GM21825 (cell line): ENCODE measurements at regions not wholly inside any gene's neighbourhood (a gene's known extent, or its start where the extent isn't known, plus 50 kb on each side); places are given as distances from the start of the nearest gene placed in this dataset.
A peak's percentile ranks its signal among the peaks of the same experiment; 100 is the strongest.
"Not testable (repeated sequence)": the region's sequence is repeated elsewhere in the genome, so short reads cannot be mapped to it uniquely, and the experiment has no call there.

Experiments
- ATAC-seq: cut with Tn5 transposase; IDR thresholded peaks from one replicate; pipeline ENCODE4 v1.9.1; 2021; ENCODE audit warnings: mild to moderate bottlenecking, moderate library complexity; ENCODE audit not compliant: unreplicated experiment

DNA sequence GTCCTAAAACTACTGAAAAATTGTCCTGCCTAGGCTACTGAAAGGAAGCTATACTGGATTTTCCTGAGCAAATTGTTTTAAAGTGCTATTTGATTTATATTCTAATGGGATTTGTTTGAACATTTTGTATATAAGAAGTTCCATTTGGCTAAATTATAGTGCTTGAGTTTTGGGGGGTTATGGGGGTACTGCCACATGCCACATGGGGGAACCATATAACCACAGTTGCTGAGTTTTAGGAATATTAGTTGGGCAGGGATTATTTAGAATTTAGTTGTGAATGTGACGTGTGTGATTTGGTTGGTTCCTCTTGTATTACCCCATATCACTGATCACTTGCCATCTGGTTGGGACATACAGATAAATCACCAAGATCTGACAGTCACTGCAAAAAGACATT lies 224.5 kb upstream of the TAPT1 start:
- ATAC-seq = no peak

DNA sequence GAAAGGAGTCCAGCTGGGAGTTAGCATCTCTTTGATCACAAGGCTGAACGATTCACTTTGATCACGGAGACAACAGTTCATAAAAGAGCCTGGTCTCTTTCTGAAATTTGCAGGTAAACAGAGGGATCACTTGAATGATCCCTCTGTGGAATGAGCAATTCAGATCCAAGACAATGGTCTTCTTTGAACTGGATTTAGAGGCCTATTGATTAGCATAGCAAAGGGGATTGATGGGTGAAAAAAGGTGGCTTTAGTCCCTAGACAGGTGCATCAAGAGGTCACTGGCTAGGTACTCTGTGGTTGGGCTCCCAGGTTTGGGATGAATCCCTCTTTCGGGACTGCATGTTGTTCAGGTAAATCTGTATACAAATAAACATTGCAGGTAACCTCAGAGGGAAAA lies 223.8 kb upstream of the TAPT1 start:
- ATAC-seq = no peak

DNA sequence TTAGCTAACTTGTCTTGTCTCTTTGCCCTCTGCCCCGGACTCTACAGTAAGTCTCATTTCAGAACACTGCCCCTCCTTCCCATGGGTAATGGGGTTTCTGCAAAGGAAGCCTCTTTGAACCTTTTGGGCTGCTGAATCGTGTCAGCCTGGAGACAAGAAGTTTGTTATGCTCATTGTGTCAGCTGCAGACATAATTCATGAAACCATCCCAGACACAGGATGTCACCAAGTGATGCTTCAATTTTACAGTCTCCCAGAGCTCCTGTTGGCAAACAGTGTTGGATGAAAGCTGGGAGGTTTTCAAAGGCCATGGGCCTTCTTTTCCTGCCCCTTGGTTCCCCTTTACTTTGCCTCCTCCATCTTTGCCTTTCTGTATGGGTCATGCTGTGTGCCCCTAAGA lies 223.1 kb upstream of the TAPT1 start:
- no peak for ATAC-seq

DNA sequence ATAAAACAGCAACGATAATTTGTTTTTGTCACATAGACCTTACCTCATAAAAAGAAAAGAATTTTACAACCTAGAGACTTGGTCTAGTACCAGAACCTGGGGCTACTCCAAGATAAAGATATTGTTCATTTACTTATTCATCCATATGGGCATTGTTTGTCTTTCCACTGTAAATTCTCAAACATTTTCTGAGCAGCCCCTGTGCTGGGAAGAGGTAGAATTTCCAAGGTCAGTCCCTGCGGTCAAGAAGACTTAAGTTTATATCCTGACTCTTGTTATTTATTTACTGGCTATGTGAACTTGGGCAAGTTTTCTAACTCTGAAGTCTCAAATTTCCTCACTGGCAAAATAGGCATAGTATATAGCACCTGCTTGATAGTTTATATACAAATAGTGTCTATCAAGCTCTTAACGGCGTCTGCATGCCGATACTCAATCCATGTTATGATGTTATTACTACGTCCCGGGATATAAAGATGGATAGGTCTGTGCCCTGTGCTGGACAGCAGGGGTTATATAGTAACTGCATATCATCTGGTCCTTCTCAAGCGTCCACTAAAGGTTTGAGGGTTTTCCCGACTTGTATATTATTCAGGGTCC lies 222.1 kb upstream of the TAPT1 start:
- ATAC-seq = no peak

DNA sequence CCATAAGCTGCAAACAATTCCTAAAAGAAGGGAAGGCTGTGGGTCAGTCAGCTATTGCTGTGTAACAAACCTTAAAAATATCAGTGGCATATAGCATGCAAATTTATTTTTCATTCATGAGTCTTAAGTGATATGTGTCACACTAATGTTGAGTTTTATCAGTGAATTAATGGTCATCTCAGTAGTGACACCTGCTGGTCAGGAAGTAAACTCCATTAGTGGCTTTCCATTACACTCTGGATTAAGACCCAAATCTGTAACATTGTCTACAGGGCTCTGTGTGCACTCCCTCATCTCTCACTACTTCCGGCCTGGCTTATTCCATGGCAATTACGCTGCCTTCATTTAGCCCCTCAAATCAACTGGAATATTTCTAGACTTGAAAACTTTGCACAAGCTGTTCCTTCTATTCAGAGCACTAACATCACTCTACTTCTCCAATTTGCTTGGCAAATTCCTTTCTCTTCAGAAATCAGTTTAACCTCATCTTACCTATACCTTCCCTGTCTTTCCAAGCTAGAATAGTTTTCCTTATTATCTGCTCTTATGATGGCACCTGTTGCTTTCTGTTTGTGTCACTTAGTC lies 217.3 kb upstream of the TAPT1 start:
- peak; percentile 75 for ATAC-seq

DNA sequence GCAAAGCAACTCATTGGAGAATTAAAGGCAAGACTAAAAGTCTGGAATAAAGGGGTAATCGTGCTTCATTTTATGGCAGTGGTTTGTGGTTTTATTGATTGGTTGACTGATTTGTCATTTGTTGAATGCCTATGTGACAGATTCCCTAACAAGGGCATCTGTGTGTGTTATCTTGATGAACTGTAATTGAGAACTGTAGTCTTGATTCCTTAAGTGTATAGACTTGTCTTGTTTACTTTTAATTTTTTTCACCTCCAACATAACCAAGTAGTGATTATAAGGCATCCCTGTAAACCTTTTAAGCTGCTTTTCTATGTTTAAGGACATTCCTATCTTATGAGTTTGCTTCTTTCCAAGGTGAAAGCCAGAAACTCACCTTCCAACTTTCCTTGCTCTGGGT lies 216.0 kb upstream of the TAPT1 start:
- ATAC-seq = no peak

DNA sequence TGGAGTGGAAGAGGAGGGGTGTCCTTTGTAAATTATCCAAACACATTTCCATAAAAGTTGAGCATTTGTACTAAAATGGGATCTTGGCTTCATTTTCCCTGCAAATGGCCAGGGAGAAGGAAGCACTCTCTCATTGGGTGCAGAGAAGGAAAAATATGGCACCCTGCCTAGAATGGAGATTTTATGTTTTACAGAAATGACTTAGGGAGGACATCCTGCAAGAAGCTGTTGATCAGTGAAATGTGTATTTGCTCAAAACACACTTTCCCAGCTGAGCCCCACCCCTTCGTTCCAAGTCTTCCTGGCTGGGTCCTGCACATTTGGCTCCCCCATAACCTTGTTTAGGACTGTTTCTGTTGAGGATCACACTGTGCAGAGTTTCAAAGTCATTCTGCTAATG lies 213.5 kb upstream of the TAPT1 start:
- ATAC-seq = no peak

DNA sequence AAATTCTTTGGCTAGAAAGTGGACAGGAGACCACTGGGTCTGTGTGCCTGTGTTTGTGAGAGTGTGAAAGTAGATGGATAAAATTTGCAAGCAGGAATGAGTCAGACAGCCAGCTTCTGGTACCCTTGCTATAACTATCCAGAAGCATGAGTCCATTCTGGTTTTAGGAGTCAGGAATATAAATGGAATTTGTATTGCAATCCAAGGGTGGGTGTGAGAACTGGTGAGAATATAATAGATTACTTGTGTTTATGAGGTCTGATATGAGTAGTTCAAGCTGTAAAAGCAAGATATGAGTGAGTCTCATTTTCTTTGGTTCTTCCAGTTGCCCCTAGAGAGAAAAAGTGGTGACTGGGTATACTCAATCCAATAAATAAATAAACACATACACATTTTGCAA lies 212.7 kb upstream of the TAPT1 start:
- ATAC-seq = no peak

DNA sequence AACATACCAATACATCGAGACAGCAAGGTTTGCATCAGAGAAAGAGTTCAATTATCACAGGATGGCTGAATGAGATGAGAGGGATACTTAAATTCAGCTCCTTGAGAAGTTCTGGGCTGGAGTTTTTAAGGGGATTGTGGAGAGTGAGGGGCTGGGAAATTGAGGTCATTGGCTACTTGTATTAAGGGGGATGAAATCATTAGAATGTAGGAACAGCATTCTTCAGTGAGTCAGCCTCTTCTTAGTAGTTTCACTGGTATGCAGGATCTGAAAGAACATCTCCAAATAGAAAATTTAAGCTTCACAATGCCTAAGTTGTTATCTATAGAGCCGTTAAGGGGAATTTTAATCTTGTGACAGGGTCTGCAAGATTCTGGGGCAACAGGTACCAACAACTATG lies 211.6 kb upstream of the TAPT1 start:
- no peak for ATAC-seq

DNA sequence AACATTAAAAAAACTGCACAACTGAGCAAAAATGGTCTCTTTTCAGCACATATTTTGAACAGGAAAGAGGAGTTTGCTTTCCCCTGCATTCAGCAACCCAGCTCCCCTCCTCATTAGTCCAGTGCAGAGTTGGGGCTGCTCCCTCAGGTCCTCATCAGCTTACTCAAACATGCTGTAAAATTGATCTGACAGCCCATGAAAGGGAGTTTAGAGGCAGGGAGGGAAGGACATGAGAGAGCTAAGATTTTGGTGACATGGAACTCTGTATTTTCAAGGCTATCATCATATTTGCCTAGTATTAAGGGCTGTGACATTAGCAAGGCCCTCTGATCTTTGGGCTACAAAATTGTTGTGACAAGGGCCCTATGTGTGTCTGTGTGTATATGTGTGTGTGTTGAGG lies 205.6 kb upstream of the TAPT1 start:
- ATAC-seq = no peak

DNA sequence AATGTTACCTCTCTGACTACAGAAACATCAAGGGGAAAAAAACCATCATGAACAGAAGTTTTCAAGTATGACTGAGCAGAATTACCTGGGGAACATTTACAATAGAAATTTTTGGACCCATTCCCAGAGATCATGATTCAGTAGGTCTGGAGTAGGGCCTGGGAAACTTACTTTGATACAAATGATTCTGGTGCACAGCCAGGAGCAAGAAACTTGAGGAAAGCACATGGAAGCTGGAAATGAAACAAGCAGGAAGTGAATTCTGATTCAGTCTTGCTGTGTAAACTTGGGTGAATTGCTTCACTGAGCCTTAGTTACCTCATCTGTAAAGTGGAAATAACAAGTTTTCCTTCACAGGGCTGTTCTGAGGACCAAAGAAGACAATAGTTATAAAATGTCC lies 192.5 kb upstream of the TAPT1 start:
- ATAC-seq = no peak

DNA sequence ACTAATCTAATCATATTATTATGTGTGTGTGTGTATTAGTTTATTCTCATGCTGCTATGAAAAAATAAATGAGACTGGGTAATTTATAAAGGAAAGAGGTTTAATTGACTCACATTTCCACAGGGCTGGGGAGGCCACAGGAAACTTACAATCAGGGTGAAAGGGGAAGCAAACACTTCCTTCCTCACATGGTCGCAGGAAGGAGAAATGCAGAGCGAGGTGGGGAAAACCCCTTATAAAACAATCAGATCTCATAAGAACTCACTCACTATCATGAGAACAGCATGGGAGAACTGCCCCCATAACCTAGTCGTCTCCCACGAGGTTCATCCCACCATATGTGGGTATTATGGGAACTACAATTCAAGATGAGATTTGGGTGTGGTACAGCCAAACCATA lies 190.9 kb upstream of the TAPT1 start:
- no peak for ATAC-seq

DNA sequence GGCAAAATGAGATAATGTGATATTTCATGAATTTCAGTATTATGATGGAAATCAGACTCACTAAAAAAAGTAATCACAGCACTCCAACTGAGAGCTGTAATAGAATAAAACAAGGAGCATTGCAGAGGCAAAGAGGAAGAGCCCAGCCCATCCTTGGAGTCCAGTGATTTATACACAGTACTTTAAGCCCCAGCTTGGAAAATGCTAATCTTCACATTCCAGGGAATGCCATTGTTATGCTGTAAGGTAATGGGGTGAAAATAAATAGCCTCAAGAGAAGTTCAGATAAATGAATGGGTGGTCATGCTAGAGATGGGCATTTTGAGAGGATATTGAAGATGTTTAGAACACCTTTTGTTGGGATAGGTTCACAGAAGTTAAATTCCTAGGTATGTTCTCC lies 190.3 kb upstream of the TAPT1 start:
- no peak for ATAC-seq

DNA sequence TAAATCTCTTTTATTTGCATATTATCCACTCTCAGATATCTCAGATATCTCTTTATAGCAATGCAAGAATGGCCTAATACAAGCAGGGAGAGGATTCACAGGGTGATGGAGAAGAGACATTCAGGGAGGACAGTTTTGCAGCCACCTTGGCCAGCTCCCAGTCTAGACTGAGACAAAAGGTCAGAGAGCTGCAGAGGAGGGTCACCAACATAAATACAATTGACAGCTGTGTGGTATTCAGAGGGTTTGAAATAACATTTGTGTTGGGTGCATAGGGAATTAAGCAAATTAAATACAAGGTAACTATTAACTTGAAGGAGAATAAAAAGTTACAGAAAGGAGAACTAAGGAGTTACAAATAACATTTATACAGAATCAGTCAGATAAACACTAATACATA lies 189.5 kb upstream of the TAPT1 start:
- ATAC-seq = no peak

DNA sequence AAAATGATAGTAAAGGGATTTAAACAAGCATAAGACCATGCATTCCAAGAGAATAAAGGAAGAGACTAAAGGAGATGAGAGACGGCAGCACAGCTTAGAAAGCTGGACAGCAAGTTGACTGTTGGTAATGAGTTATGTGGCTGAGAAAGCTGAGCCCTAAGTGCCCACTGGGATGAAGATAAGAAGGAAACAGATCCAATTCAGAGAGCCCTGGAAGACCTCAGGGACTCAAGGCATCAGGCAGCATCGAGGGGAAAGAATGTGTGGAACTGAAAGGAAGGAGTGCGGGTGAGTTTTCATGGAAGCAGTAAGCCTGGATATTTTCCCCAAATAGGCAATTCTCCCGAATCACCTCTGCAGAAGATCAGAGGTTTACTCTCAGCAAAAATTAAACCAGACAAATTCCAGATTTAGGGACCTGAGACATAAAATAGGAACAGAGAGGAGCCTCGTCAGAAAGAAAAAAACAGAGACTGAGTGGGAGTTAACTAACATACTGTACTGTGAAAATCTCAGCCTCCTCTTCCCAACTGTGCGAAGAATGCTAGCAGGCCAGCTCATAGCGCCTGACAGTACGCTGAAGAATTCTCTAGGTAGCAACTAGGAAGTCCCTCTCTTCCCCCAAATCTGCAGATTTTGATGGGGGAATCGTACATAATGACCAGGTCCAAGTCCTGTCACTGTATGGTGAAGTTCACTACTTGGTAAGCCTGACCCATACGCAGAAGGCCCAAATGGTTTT lies 187.7 kb upstream of the TAPT1 start:
- ATAC-seq = no peak

DNA sequence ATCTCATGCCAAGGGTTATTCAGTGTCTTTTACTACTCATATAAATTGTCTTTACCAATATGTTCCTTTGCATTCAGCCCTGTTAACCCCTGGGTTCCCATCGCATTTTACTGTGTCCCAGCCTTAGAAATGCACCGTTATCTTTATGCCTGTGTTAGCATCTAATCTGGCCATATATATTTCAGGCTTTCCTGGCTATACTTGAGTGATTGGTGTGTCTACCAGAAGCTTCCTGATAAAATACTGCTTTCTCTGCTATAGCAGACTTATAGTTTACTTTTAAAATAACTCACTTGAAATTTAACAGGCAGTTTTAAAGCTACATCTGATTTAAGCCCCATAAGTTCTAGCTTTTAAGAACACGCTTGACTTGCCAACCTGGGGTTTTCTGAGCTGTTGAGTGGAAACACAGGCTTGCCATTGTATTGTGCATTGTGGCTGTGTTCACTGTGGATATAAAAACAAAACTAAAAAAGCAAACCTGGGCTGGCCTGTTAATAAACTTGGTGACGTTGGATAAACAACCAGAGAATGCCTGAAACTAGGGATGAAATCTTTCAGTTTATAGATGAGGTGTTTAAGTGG lies 185.3 kb upstream of the TAPT1 start:
- no peak for ATAC-seq

DNA sequence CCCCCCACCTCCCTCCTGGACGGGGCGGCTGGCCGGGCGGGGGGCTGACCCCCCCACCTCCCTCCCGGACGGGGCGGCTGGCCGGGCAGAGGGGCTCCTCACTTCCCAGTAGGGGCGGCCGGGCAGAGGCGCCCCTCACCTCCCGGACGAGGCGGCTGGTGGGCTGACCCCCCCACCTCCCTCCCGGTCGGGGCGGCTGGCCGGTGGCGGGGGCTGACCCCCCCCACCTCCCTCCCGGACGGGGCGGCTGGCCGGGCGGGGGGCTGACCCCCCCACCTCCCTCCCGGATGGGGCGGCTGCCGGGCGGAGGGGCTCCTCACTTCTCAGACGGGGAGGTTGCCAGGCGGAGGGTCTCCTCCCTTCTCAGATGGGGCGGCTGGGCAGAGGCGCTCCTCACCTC lies 166.9 kb upstream of the TAPT1 start:
- ATAC-seq = not testable (repeated sequence)

DNA sequence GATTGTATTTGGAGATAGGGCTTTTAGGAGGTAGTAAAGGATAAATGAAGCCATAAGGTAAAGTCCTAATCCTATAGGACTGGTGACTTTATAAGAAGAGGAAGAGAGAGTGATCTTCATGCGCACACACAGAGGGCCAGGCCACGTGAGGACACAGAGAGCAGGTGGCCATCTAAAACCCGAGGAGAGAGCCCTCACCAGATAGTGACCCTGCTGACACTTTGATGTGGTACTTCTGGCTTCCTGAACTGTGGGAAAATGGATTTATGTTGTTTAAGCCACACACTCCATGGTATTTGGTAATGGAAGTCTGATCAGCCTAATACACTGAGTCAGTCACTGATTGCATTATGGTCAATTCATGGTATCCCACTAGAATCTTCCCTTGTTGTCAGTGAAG lies 164.9 kb upstream of the TAPT1 start:
- no peak for ATAC-seq

DNA sequence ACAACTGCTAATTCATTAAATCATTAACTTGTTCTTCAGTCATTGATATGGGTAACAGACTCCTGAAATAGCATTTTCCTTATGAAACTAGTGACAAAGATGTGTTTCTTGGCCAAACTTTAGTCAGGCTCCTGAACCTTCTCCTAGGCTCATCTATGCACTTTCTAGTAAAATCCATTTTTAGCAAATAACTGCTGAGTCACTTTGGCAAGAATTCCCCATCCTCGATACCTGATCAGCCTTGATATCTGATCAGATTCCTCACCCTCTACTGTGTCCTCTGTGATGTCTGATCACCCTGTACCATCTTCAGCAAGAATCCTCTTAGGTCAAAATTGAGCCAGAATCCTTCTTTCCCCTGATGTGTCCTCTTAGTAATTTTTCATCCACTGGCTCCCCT lies 161.2 kb upstream of the TAPT1 start:
- no peak for ATAC-seq

DNA sequence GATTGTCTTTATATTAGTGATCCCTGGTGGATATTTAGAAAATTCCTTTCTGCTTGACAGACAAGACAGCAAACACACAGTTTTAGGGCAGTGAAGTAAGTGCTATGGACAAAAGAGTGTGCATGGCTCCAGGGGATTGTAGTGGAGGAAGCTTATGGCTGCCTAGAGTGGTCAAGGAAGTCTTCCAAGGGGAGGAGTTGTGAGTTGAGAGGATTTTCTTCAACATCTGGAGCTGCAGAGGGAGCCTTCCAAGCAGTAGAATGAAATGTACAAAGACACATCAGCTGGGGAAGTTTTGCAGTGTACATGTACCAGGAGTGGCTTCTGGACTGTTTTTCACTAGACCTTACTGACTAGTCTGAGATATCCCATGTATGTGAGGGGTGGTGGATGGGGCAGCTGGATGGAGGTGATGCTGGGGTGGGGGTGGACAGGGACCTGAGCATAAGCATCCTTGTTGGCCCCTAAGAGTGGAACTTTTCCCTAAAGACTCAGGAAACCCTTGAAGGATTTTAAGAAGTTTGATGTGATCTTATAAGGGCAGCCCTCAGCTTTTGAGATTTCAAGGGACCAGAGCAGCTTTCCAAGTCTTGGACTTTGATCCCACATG lies 160.5 kb upstream of the TAPT1 start:
- ATAC-seq = no peak

DNA sequence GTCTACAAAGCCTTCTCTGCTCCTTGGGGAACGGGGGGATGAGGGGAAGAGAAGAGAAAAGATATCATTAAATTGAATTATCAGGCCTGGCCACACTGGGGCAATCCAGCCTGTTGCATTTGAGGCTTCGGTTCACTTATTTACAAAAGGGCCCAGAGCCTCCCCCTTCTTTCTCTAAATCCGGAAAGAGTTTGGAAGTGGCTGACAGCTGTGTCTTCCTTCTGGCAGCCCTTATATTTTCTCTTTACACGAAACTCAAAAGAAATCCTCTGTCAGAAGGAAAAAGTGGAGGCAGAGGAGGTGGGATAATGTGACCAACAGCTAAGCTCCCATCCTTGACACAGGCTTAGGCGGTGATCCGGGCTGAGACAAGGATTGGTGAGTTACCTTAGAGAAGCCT lies 158.3 kb upstream of the TAPT1 start:
- ATAC-seq = no peak

DNA sequence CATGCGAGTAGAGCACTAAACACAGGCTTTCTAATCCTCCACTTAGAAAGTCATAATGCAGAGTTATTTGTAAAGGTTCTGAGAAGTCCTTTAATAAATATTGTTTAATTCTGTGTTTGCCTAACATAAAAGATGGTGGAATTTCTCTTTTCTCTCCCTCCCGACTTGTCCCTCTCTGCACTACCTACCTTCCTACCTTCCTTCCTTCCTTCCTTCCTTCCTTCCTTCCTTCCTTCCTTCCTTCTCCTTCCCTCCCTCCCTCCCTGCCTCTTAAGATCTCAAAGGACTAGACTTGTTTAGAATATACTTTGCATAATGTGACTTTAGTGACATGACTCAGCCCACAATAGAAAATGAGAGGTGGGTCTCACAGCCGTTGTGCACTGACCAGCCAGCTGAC lies 156.3 kb upstream of the TAPT1 start:
- no peak for ATAC-seq
